C1 segment of cervical spinal cord (tissue), 14 donors: ENCODE measurements at regions not wholly inside any gene's neighbourhood (a gene's known extent, or its start where the extent isn't known, plus 50 kb on each side); places are given as distances from the start of the nearest gene placed in this dataset.

Experiments used
- DNase-seq, 14 donors: peaks; one replicate each; lab custom pipeline; 2025; lab: John Stamatoyannopoulos, UW

DNA sequence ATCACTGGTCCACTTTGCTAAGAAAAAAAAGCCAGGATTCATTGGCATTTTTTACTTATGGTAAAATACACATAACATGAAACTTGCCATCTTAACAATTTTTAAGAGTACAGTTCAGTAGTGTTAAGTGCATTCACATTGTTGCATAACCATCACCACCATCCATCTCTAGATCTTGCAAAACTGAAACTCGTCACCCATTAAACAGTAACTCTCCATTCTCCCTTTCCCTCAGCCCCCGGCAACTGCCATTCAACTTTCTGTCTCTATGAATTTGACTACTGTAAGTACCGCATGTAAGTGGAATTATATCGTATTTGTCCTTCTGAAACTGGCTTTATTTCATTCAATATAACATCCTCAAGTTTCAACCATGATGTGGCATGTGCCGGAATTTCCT, 56.3 kb upstream of the LNX1 start:
- DNase-seq: no peak

DNA sequence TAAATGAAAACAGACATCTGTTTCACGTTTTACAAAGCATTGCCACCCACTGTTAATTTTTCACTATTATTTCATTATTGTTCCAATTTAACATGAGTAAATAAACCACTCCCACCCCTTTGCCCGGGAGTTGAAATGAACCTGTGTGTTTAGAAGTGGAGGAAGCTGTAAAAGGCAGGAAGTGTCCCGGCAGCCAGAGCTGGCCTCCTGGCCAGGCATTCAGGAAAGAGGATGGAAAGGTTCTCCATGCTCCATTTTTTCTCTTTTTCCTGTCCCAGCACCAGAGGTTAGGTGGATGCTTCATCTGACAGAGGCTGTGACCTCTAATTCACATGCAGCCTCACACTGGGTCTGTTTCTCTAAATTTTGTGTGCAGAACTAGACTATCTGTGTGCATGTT, 55.5 kb upstream of the LNX1 start:
- no peak for DNase-seq

- DNase-seq: no peak
Observed at GRCh38 chr4:53645108-53645507, 53.8 kb upstream of the LNX1 start.

- DNase-seq: no peak
Observed at GRCh38 chr4:53644607-53645006, 53.3 kb upstream of the LNX1 start.
